Endothelial cell of umbilical vein (primary cell): ENCODE measurements at regions not wholly inside any gene's neighbourhood (a gene's known extent, or its start where the extent isn't known, plus 50 kb on each side); places are given as distances from the start of the nearest gene placed in this dataset.

Experiments
- BruUV-seq: library from RNA; stranded (reverse); fragments of 400-500 nt; replicated peaks from 2 replicates; lab custom pipeline; 2021; lab: Mats Ljungman, UMichigan
- CTCF ChIA-PET: fragments of 300-600, 350-600 bp; sonication (Branson Sonifier 250); formaldehyde crosslinking; loops from one replicate; lab custom pipeline; 2021; ENCODE audit warnings: antibody characterized with exemption, inconsistent platforms; lab: Charles Lee
- POLR2A ChIA-PET: fragments of 300-600, 350-600 bp; sonication (Branson Sonifier 250); formaldehyde crosslinking; loops from one replicate; lab custom pipeline; 2021; ENCODE audit warnings: antibody characterized with exemption, inconsistent platforms; lab: Charles Lee
- DNase-seq: peaks from one replicate; pipeline ENCODE4 v3.0.0-alpha.2; 2011; ENCODE audit warnings: low read depth, low spot score
- FAIRE-seq: peaks from 2 replicates; lab custom pipeline; 2011; peaks lifted over from hg19 to GRCh38; lab: Jason Lieb, UNC
- H2AFZ ChIP-seq: 2 replicates; pipeline ENCODE4 v1.6.0; 2012; ENCODE audit warnings: low read depth, low read length, control low read depth, inconsistent platforms
- H3K27ac ChIP-seq: 2 replicates; pipeline ENCODE4 v1.5.1; 2011; ENCODE audit warnings: low read depth, mild to moderate bottlenecking, control low read depth, low read length, moderate library complexity; ENCODE audit not compliant: insufficient read depth
- H3K27me3 ChIP-seq, 2 experiments: 2 replicates each; pipeline versions ENCODE4 v1.6.0 to v1.6.1; 2011; ENCODE audit warnings: low read length in 2 of 2, mixed read lengths in 1 of 2; ENCODE audit not compliant: control insufficient read depth in 2 of 2, insufficient read depth in 2 of 2
- H3K36me3 ChIP-seq, 2 experiments: 2 replicates in 1 of 2; 3 replicates in 1 of 2; pipeline ENCODE4 v1.5.1; 2011; ENCODE audit warnings: low read length in 2 of 2, mild to moderate bottlenecking in 1 of 2, moderate library complexity in 1 of 2; ENCODE audit not compliant: control insufficient read depth in 2 of 2, insufficient read depth in 2 of 2; ENCODE audit errors: extremely low read depth in 1 of 2
- H3K4me1 ChIP-seq: 3 replicates; pipeline ENCODE4 v1.5.1; 2011; ENCODE audit warnings: mild to moderate bottlenecking, low read length; ENCODE audit not compliant: control insufficient read depth, insufficient read depth; ENCODE audit errors: extremely low read depth
- H3K4me2 ChIP-seq: 2 replicates; pipeline ENCODE4 v1.6.1; 2011; ENCODE audit warnings: low read length, control low read depth, mixed read lengths; ENCODE audit not compliant: insufficient read depth
- H3K4me3 ChIP-seq, 3 experiments: fragments of 200-600 bp in 1 of 3; sonication (generic), shearing (Covaris generic) in 1 of 3; replicated peaks in 1 of 3; 2 replicates each; pipeline ENCODE4 v1.5.1; 2011 to 2016; ENCODE audit warnings: control low read depth in 3 of 3, low read length in 3 of 3, mild to moderate bottlenecking in 2 of 3, inconsistent platforms in 1 of 3, low read depth in 1 of 3, moderate library complexity in 1 of 3; ENCODE audit not compliant: insufficient read depth in 1 of 3
- H3K79me2 ChIP-seq: 2 replicates; pipeline ENCODE4 v1.6.0; 2012; ENCODE audit warnings: low read length, inconsistent platforms; ENCODE audit not compliant: control insufficient read depth, insufficient read depth
- H3K9ac ChIP-seq: replicated peaks from 2 replicates; pipeline ENCODE3; 2011; ENCODE audit warnings: low read length, control low read depth; ENCODE audit not compliant: insufficient read depth; ENCODE audit errors: extremely low read depth
- H3K9me1 ChIP-seq: replicated peaks from 3 replicates; pipeline ENCODE4 v1.6.0; 2011; ENCODE audit warnings: mild to moderate bottlenecking, low read length; ENCODE audit not compliant: control insufficient read depth, insufficient read depth; ENCODE audit errors: extremely low read depth
- H3K9me3 ChIP-seq: replicated peaks from 2 replicates; pipeline ENCODE4 v1.5.1; 2012; ENCODE audit warnings: low read length, inconsistent platforms; ENCODE audit not compliant: control insufficient read depth, insufficient read depth
- H4K20me1 ChIP-seq: replicated peaks from 2 replicates; pipeline ENCODE3; 2011; ENCODE audit warnings: mild to moderate bottlenecking, low read length; ENCODE audit not compliant: control insufficient read depth, insufficient read depth; ENCODE audit errors: extremely low read depth
- EZH2 ChIP-seq: IDR thresholded peaks from 2 replicates; pipeline ENCODE4 v1.6.1; 2012; ENCODE audit warnings: borderline replicate concordance, low read depth, mild to moderate bottlenecking, moderate library complexity, low read length, inconsistent platforms; ENCODE audit not compliant: severe bottlenecking
- FOS ChIP-seq: IDR thresholded peaks from 2 replicates; pipeline ENCODE4 v1.6.1; 2011; ENCODE audit warnings: mild to moderate bottlenecking, low read length, moderate library complexity, borderline replicate concordance; ENCODE audit not compliant: insufficient read depth
- GATA2 ChIP-seq: IDR thresholded peaks from 2 replicates; pipeline ENCODE4 v1.7.0; 2011; ENCODE audit warnings: low read depth, mild to moderate bottlenecking, moderate library complexity, mixed read lengths, low read length; ENCODE audit not compliant: insufficient read length, insufficient read depth
- JUN ChIP-seq: IDR thresholded peaks from 2 replicates; pipeline ENCODE4 v1.6.1; 2011; ENCODE audit warnings: borderline replicate concordance, low read depth; ENCODE audit not compliant: insufficient read length, insufficient read depth
- MYC ChIP-seq: IDR thresholded peaks from one replicate; pipeline ENCODE4 v1.6.1; 2011; ENCODE audit warnings: mild to moderate bottlenecking, low read depth, low read length
- POLR2A ChIP-seq: IDR thresholded peaks from 2 replicates; pipeline ENCODE4 v1.6.1; 2012; ENCODE audit warnings: low read depth, mild to moderate bottlenecking, control low read depth, low read length
- POLR2AphosphoS5 ChIP-seq: IDR thresholded peaks from 2 replicates; pipeline ENCODE4 v1.6.1; 2012; ENCODE audit warnings: low read depth, mild to moderate bottlenecking, control low read depth, low read length, moderate library complexity; ENCODE audit not compliant: insufficient read depth
- dilution Hi-C: fragments of 300-500 bp; cut with MboI; formaldehyde crosslinking; loops from one replicate; pipeline ENCODE4 v1.15.0; 2019; ENCODE audit warnings: low sequenced_read_pairs; ENCODE audit not compliant: extremely low pct_ligation_motif_present
- intact Hi-C: fragments of 100-400 bp; cut with micrococcal nuclease; formaldehyde crosslinking; loops from one replicate; pipeline ENCODE4 v1.10.0; 2022
- TF ChIP-seq, protein P1 (sequence below): IDR thresholded peaks from 2 replicates; pipeline ENCODE4 v1.6.1; 2011; ENCODE audit not compliant: insufficient read depth, insufficient read length
- TF ChIP-seq, protein P2 (sequence below), 2 donors: IDR thresholded peaks; 1 replicate in 1 of 2; 2 replicates in 1 of 2; pipeline ENCODE4 v1.5.1; 2011; ENCODE audit warnings: low read length in 2 of 2, mild to moderate bottlenecking in 2 of 2, moderate library complexity in 2 of 2, control low read depth in 1 of 2, inconsistent platforms in 1 of 2, low read depth in 1 of 2; ENCODE audit not compliant: insufficient read depth in 1 of 2; ENCODE audit errors: extremely low read depth in 1 of 2

DNA sequence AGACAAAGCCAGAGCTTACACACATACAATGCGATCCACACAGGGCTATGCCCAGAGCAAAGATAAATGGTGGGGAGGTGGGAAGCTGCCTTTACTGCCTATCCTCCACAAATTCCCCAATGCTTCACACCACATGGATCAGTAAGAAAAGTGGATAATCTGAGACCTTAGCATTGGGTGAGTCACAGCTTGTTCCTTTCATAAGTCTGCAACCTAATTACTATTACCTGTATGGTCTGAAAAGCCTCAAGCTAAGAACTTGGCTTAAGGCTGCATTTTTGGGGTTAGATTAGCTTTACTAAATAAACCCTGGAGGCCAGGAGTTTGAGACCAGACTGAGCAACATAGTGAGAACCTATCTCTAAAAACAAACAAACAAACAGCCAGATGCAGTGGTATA, 66.0 kb upstream of the BTBD3 start:
- no peaks in the 10 kb centered on the region for H3K79me2 ChIP-seq
- FAIRE-seq, result no peak
- dilution Hi-C loops, result no loop called here
- ChIA-PET CTCF (no interaction called here), POLR2A (no interaction called here)
- no peaks in the 10 kb centered on the region for H4K20me1 ChIP-seq
- intact Hi-C loops, result no loop called here
- no peaks in the 10 kb centered on the region for H3K9me1 ChIP-seq
- no peak overlapping the region for H3K4me2 ChIP-seq
- DNase-seq, result no peak
- TF ChIP-seq JUN (no peak), MYC (no peak), POLR2AphosphoS5 (no peak), GATA2 (no peak), POLR2A (no peak), EZH2 (no peak), FOS (no peak)
- TF ChIP-seq, protein P1, sequence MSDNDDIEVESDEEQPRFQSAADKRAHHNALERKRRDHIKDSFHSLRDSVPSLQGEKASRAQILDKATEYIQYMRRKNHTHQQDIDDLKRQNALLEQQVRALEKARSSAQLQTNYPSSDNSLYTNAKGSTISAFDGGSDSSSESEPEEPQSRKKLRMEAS, result no peak
- TF ChIP-seq, protein P2, sequence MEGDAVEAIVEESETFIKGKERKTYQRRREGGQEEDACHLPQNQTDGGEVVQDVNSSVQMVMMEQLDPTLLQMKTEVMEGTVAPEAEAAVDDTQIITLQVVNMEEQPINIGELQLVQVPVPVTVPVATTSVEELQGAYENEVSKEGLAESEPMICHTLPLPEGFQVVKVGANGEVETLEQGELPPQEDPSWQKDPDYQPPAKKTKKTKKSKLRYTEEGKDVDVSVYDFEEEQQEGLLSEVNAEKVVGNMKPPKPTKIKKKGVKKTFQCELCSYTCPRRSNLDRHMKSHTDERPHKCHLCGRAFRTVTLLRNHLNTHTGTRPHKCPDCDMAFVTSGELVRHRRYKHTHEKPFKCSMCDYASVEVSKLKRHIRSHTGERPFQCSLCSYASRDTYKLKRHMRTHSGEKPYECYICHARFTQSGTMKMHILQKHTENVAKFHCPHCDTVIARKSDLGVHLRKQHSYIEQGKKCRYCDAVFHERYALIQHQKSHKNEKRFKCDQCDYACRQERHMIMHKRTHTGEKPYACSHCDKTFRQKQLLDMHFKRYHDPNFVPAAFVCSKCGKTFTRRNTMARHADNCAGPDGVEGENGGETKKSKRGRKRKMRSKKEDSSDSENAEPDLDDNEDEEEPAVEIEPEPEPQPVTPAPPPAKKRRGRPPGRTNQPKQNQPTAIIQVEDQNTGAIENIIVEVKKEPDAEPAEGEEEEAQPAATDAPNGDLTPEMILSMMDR (IDR thresholded peaks at IDR 0.05; ENCODE audit: extremely low read depth in 1 of 2, insufficient read depth in 1 of 2, low read depth in 1 of 2, low read length in 2 of 2), result no peak
- no peak overlapping the region for H3K27ac ChIP-seq
- no peaks in the 10 kb centered on the region for H3K9me3 ChIP-seq
- no peaks in the 10 kb centered on the region for H3K4me1 ChIP-seq
- no peak overlapping the region for H3K4me3 ChIP-seq
- H3K36me3 ChIP-seq, result no peaks in the 10 kb centered on the region
- no peaks in the 10 kb centered on the region for H3K27me3 ChIP-seq
- no peak overlapping the region for H3K9ac ChIP-seq
- H2AFZ ChIP-seq, result no peak overlapping the region
- no TSS peak for BruUV-seq
